ENCODE measurements at regions not wholly inside any gene's neighbourhood (a gene's known extent, or its start where the extent isn't known, plus 50 kb on each side); places are given as distances from the start of the nearest gene placed in this dataset.

- TF ChIP-seq FOXA1 (IDR thresholded peaks at IDR 0.05) = no peak
- TF ChIP-seq SP1 (IDR thresholded peaks at IDR 0.05) = no peak
- no peak for TF ChIP-seq TARDBP (IDR thresholded peaks at IDR 0.05)
- TF ChIP-seq SUZ12 (IDR thresholded peaks at IDR 0.05) = no peak
- TF ChIP-seq BHLHE40 (IDR thresholded peaks at IDR 0.05; ENCODE audit: borderline replicate concordance) = no peak
- no peak for TF ChIP-seq ZNF384 (IDR thresholded peaks at IDR 0.05)
- TF ChIP-seq FOXM1 (IDR thresholded peaks at IDR 0.05; ENCODE audit: borderline replicate concordance) = no peak
- TF ChIP-seq, protein P1, sequence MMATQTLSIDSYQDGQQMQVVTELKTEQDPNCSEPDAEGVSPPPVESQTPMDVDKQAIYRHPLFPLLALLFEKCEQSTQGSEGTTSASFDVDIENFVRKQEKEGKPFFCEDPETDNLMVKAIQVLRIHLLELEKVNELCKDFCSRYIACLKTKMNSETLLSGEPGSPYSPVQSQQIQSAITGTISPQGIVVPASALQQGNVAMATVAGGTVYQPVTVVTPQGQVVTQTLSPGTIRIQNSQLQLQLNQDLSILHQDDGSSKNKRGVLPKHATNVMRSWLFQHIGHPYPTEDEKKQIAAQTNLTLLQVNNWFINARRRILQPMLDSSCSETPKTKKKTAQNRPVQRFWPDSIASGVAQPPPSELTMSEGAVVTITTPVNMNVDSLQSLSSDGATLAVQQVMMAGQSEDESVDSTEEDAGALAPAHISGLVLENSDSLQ (IDR thresholded peaks at IDR 0.05) = no peak
- TF ChIP-seq HDGF (IDR thresholded peaks at IDR 0.05; ENCODE audit: borderline replicate concordance) = no peak
Observed at GRCh38 chr14:83827383-83827782, 1702.6 kb upstream of the FLRT2 start.
